CMK (cell line): ENCODE measurements at regions not wholly inside any gene's neighbourhood (a gene's known extent, or its start where the extent isn't known, plus 50 kb on each side); places are given as distances from the start of the nearest gene placed in this dataset.

ENCODE experiments used
- DNase-seq: peaks from one replicate; pipeline ENCODE4 v3.0.0-alpha.2; 2010; ENCODE audit warnings: low read depth

GRCh38 chr6:104068281-104068680 lies 791.4 kb downstream of the HACE1 start:
- DNase-seq = no peak

GRCh38 chr6:104064876-104065275 lies 794.8 kb downstream of the HACE1 start:
- no peak for DNase-seq

DNA sequence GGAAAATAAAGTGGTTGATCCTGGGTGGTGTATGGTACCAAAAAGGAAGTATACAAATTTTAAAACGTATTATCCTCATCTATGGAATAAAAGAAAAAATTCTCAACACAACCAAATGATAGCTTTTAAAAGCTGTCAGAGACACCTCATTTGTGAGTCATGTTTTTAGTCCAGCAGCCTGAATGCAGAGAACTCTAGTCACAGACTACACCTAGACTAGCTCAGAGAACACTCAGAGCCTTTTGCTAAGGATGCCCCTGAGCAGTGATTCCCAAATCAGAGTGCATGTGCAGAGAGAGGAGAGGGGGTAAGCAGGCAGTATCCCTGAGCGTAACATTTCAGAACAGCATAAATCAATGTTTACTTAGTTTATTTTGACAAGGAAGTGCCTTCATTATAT lies 809.3 kb downstream of the HACE1 start:
- DNase-seq = no peak

DNA sequence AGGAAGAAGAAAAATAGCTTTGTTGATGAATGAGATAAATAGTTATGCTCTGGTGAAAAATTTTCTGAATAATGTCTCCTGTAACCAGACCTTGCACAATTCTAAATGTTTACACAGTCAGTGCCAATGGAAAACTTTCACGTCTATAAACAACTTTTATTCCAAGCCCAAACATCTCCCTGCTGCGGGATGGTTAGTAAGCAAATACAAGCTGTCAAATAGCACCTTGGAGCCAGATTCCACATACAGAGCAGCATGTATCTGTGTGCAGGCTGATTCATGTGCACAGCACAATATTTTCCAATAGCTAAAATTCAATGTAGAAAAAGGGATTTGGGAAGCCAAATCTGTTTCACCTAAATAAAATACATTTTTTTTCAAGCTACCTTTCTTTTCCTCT lies 813.3 kb downstream of the HACE1 start:
- no peak for DNase-seq

- no peak for DNase-seq
Observed at GRCh38 chr6:104031346-104031745, 828.4 kb downstream of the HACE1 start.

- DNase-seq = no peak
Observed at GRCh38 chr6:104022126-104022525, 837.6 kb downstream of the HACE1 start.

DNA sequence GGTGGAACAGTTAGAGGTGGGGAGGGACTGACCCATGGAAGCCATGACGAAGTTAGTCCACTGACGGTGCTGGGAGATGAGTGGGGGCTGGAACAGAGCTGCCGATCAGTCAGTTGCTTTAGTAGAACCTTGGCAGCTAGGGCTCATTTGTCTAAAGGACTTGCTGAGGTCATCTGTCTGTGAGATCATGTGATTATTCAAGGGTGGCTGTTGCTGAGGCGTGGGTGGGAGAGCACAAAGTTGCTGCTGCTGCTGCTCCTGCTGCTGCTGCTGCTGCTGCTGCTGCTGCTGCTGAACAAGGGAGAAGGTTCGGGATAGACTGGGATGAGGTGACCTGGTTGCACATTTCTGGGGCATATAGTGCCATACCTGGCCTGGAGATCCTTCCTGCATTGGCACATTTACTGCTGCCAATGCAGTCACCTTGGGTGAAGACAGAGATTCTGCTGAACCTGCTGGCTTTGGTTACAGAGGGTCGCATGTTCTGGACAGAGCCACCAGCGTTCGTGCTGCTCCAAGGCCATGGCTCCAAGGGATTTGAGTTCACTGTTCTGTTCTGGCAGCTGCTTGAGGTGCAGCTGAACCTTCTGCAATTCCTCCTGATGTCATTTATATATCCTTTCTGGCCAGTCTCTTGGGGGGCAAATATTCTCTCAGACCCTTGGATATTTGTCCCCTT lies 840.5 kb downstream of the HACE1 start:
- DNase-seq = no peak

DNA sequence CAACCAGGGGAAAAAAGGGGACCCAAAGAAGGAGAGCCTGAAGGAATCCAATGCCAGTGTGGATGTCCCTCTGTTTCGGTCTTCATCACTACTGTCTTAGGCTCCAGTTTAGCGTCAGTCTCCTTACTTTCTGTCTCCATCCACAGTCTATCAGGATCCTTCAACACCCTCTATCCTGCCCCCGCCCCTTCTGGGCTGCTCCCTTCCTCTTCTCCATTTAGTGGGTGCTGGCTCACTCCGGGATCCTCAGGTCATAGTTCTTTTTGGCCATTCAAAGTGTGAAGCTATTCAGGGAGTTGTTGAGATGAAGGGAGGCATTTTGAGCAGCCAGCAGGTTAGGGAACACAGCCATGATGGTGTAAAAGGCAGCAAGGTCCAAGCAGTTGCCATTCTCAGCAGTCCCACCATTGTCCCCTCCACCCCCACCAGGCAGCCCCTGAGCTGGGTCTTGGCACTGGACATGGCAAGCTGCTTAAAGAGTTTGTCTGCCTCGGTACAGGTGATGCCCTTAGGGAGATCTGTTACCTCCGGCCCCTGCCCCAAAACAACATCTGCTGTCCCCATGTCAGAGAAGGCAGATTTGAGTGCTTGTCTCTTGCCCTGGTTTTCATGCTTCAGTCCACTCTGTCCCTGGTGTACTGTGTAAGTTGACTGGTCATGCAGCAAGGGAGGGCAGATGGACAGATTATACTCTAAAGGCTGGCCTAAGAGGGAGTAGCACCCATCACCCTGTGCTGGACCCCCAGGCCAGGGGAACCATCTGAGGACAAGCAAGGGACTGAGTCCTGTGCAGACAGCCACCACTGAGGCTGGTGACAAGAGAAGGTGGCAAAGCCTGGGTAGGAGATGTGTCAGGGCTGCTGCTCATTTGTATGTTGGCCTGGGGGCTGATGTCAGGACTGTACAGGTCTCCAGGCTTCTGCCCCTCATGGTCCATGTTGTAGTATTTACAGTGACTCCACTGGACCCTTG lies 842.0 kb downstream of the HACE1 start:
- no peak for DNase-seq

GRCh38 chr6:104014163-104014959 lies 845.4 kb downstream of the HACE1 start:
- no peak for DNase-seq

DNA sequence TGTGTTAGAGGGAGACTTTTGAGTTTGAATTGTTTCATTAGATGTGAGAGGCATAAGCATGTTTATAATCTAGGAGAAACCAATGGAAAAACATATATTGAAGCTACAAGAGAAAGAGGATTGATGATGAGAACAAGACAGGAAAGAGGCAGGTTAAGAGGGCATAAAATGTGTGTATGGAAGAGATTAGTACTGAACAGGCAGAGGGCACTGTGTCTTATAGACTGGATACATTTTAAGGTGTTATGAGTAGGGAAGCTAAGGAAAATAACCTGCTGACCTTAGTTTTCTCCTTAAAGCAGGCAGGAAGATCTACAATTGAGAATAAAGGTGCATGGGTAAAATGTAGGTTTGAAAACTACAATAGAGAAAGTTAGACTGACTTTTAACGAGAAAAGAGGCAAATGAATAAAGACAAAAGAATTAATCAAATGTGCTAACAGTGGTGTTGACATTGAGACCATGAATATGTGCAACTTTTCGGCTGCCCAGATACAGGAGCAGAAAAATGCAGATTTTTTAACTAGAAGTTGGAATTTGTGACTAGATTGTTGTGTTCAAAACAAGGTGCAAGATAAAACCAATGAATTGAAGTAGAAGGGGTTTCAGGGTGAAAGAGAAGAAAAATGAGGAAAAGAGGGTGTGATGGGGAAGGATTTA lies 846.3 kb downstream of the HACE1 start:
- no peak for DNase-seq

- no peak for DNase-seq
Observed at GRCh38 chr6:104010897-104011296, 848.8 kb downstream of the HACE1 start.

GRCh38 chr6:104003803-104004516 lies 855.8 kb downstream of the HACE1 start:
- DNase-seq = no peak

- no peak for DNase-seq
Observed at GRCh38 chr6:103995571-103995970, 864.1 kb downstream of the HACE1 start.

- no peak for DNase-seq
Observed at GRCh38 chr6:103983860-103984259, 875.9 kb downstream of the HACE1 start.

- DNase-seq = no peak
Observed at GRCh38 chr6:103983011-103983410, 876.7 kb downstream of the HACE1 start.

- no peak for DNase-seq
Observed at GRCh38 chr6:103982574-103982973, 877.1 kb downstream of the HACE1 start.

GRCh38 chr6:103979308-103979707 lies 880.4 kb downstream of the HACE1 start:
- DNase-seq = no peak

DNA sequence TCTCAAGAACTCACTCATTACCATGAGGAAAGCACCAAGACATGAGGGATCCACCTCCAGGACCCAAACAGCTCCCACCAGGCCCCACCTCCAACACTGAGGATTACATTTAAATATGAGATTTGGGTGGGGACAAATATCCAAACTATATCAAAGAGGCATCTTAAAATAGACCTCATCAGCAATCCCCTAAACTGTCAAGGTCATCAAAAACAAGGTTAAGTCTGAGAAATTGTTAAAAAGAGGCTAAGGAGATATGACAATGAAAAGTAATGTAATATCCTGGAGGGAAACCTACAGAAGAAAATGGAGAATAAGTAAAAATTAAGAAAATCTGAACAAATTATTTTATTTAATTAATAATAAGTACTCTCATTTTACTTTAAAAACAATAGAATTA lies 922.3 kb downstream of the HACE1 start:
- no peak for DNase-seq

DNA sequence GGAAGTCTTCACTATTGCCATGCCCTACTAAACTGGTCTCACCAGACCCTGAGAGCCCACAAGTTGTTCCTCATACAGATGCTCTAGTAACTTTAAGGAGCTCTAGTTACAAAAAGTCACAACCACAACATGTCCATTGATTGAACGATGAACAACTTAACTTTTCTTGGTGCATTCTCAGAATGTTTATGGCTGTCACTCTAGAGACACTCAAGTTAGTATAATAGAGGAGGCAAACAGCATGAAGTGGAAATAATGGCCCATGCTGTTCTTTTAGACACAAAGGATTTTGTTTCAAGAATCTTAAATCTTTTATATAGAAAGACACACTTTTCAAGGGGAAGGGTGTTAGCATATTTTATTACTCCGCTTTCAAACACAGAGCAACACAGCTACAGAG lies 934.4 kb downstream of the HACE1 start:
- DNase-seq = no peak

DNA sequence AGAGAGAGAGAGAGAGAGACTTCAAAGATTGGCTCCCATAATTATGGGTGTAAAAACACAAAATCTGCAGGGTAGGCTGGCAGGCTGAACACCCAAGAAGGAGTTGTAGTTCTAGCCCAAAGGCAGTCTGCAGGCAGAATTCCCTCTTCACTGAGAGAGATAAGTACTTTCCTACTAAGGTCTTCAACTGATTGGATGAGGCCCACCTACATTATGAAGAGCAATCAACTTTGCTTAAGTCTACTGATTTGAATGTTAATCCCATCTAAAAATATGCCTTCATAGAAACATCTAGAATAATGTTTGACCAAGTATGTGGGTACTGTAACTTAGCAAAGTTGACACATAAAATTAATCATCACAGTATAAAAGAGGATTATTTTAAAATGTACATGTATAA lies 949.7 kb downstream of the HACE1 start:
- no peak for DNase-seq

- DNase-seq = no peak
Observed at GRCh38 chr6:103908898-103909297, 950.8 kb downstream of the HACE1 start.
